ENCODE measurements at regions not wholly inside any gene's neighbourhood (a gene's known extent, or its start where the extent isn't known, plus 50 kb on each side); places are given as distances from the start of the nearest gene placed in this dataset.

DNA sequence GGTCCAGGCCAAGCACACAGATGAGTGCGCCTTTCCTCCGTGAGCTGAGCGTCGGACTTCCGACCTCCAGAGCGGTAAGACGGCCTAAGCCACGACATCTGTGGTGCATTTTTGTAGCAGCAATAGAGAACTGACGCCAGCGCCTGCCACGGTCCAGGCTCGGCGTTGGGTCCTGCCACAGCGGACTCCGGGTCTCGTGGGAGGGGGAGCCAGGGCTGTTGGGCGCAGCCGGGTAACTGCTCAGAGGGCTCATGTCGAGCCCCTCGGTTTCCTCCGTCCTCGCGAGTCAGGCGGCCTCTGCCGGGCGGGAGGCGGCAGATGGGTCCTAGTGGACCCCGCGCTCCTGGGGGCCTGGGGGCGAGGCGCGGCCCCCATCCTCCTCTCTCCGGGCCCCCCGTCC is 216.1 kb downstream of the QKI start:
- DNase-seq (ENCODE audit: low spot score), result no peak
- intact Hi-C loops (cut with micrococcal nuclease), result no loop called here
- Mint-ChIP-seq H3K4me1 (ENCODE audit: low read depth) (no peaks in the 10 kb centered on the region), H3K27ac (no peak overlapping the region), H3K4me3 (ENCODE audit: low read depth) (no peak overlapping the region), H3K9me3 (no peaks in the 10 kb centered on the region), H3K27me3 (ENCODE audit: low read depth) (peaks cover 9% of the 10 kb centered on the region), H3K36me3 (ENCODE audit: low read depth) (no peaks in the 10 kb centered on the region)

DNA sequence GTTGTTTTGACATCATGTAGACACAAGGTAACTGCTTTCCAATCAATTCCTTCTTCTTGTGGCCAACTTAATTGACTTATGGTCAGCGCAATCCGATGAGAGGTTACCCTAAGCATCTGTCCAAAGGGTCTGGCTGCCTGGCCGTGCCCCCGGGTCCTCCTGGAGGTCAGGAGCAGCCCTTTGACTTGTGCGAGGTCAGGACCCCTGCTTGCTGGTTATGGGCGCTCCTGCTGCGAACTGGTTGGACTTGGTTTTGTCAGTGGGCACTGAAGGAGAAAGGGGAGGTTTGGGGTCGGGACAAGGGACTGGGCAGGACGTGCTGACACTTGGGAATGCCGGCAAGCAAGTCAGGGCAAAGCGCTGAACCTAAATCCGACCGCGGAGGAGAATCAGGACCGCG is 215.6 kb downstream of the QKI start:
- intact Hi-C loops (cut with micrococcal nuclease), result no loop called here
- no peak overlapping the region for H3K27ac Mint-ChIP-seq
- peaks cover 9% of the 10 kb centered on the region for H3K27me3 Mint-ChIP-seq (ENCODE audit: low read depth)
- H3K4me1 Mint-ChIP-seq (ENCODE audit: low read depth), result no peaks in the 10 kb centered on the region
- no peaks in the 10 kb centered on the region for H3K9me3 Mint-ChIP-seq
- H3K36me3 Mint-ChIP-seq (ENCODE audit: low read depth), result no peaks in the 10 kb centered on the region
- DNase-seq (ENCODE audit: low spot score), result no peak
- H3K4me3 Mint-ChIP-seq (ENCODE audit: low read depth), result no peak overlapping the region
